Transverse colon (tissue), 4 donors: ENCODE measurements at regions not wholly inside any gene's neighbourhood (a gene's known extent, or its start where the extent isn't known, plus 50 kb on each side); places are given as distances from the start of the nearest gene placed in this dataset.

Source experiments
- DNase-seq: peaks from one replicate; pipeline ENCODE4 v3.0.0-alpha.2; 2019
- H3K27ac ChIP-seq, 4 donors: fragments of 200-600 bp; sonication (generic); 2 replicates each; pipeline ENCODE4 v1.5.1; 2016 to 2018; ENCODE audit warnings: inconsistent platforms in 4 of 4
- H3K27me3 ChIP-seq: fragments of 200-600 bp; sonication (generic); 2 replicates; pipeline ENCODE4 v1.5.1; 2017; ENCODE audit warnings: inconsistent platforms
- H3K36me3 ChIP-seq, 4 donors: fragments of 200-600 bp; sonication (generic); 2 replicates each; pipeline ENCODE4 v1.5.1; 2017 to 2019; ENCODE audit warnings: inconsistent platforms in 4 of 4
- H3K4me1 ChIP-seq, 4 donors: fragments of 200-600 bp; sonication (generic); 2 replicates each; pipeline ENCODE4 v1.5.1; 2017 to 2020; ENCODE audit warnings: inconsistent platforms in 4 of 4
- H3K4me3 ChIP-seq, 4 donors: fragments of 200-600 bp; sonication (generic); 1 replicate in 1 of 4; 2 replicates in 3 of 4; pipeline versions ENCODE4 v1.5.1 to v1.6.1; 2017 to 2019; ENCODE audit warnings: inconsistent platforms in 4 of 4
- H3K9me3 ChIP-seq, 2 donors: fragments of 200-600 bp; sonication (generic); 2 replicates each; pipeline ENCODE4 v1.5.1; 2017 to 2019; ENCODE audit warnings: inconsistent platforms in 2 of 2
- CTCF ChIP-seq, 5 experiments: fragments of 200-600 bp in 3 of 5; fragments of 450-650 bp in 2 of 5; sonication (generic) in 3 of 5; IDR thresholded peaks; 1 replicate in 2 of 5; 2 replicates in 3 of 5; pipeline ENCODE4 v1.5.1; 2016 to 2017; ENCODE audit warnings: antibody characterized with exemption in 5 of 5, inconsistent platforms in 3 of 5, mild to moderate bottlenecking in 2 of 5, moderate library complexity in 1 of 5
- EP300 ChIP-seq: sonication (generic); formaldehyde crosslinking; IDR thresholded peaks from one replicate; pipeline ENCODE4 v1.6.1; 2017; ENCODE audit warnings: antibody characterized with exemption, low read depth
- POLR2A ChIP-seq: fragments of 450-650 bp; IDR thresholded peaks from one replicate; pipeline ENCODE4 v1.6.1; 2016; ENCODE audit warnings: antibody characterized with exemption, mild to moderate bottlenecking, moderate library complexity
- POLR2AphosphoS5 ChIP-seq, 3 donors: sonication (generic); formaldehyde crosslinking; IDR thresholded peaks; one replicate each; pipeline ENCODE4 v1.6.1; 2016; ENCODE audit warnings: antibody characterized with exemption in 3 of 3
- WGBS, 2 donors: methylation state at CpG; one replicate each; pipeline ENCODE4 v1.1.5; 2018; ENCODE audit warnings: low coverage in 1 of 2; 5-methylcytosine and 5-hydroxymethylcytosine counted together
- in situ Hi-C, 4 donors: fragments of 200-750 bp; cut with MboI; loops; one replicate each; pipeline versions ENCODE4 v1.15.0 to v1.15.1; 2017; ENCODE audit warnings: low sequenced_read_pairs in 3 of 4, low pct_ligation_motif_present in 1 of 4, low pct_unique_long_range_greater_than_20kb in 1 of 4
- intact Hi-C: fragments of 100-400 bp; cut with DNase I; formaldehyde crosslinking; loops from one replicate; pipeline ENCODE4 v1.15.1; 2023; ENCODE audit warnings: low total_unique reads

DNA sequence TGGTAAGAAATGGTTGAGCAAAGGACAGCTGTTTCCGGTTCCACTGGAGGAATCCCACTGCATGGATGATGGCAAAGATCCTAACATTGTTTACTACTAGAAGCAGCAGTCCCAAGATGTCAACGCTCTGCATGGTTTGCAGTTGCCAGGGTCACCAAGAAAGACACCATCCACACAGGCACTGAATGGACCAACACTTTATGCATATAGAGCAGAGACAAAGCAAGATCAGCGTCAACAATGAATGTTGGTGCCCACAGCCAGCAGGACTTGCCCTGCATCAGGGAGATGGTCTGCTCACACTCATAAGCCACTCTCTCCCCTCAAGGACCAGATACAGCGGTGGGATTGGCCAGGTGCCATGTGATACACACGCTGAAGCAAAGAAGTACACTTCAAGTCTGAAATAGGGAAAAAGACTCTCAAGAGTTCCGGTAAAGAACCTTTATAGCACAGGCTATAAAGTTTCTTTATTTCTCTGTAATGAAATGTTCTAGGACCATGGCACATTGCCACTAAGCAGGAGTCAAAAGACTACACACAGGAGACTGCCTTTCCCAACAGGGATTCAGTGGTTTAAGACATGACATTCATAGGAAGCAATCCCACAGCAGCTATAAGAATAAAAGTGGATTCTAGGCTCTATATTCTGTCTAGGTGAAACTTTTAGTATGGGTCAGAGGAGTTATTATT is 133.2 kb upstream of the EPHA4 start:
- WGBS, 2 donors: 56 to 64% methylated on average over 2 to 6 of the region's 6 CpGs
- intact Hi-C loops: loop anchor here (5.0 kb wide), 1 partner anchor 133 kb away; the partner anchor contains the start of gene EPHA4
- H3K9me3 ChIP-seq: no peaks in the 10 kb centered on the region
- H3K27ac ChIP-seq: peak overlapping the region in 3 of 4 donors; percentile 4 to 49 (median 39)
- no peaks in the 10 kb centered on the region for H3K36me3 ChIP-seq
- peaks cover 3 to 14% (median 7%) of the 10 kb centered on the region in 4 donors for H3K4me1 ChIP-seq
- no peak overlapping the region for H3K4me3 ChIP-seq
- TF ChIP-seq EP300 (no peak), POLR2AphosphoS5 (IDR thresholded peaks at IDR 0.05) (no peak), POLR2A (no peak), CTCF (IDR thresholded peaks at IDR 0.05) (no peak)
- no peaks in the 10 kb centered on the region for H3K27me3 ChIP-seq
- peak; percentile 41 for DNase-seq
- in situ Hi-C loops: no loop called here

DNA sequence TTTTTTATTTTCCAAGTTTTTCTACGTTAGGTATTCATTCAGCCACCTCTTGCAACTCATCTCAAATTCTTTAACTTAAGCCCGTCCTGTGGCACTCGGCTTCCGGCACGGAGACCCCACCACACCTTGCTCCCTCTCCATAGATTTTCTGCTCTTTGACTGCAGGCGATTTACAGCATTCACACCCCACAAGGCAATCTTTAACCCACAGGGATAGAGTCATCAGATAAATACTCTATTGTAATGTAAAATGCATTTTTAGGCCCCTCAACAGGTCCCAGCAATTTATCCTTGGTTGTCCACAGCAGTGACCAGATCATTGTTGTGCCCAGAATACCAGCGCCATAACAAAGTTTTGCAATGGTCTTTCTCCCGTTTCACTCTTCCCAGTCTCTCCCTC is 132.3 kb upstream of the EPHA4 start:
- H3K36me3 ChIP-seq: no peaks in the 10 kb centered on the region
- no peak overlapping the region for H3K27ac ChIP-seq
- no peak overlapping the region for H3K4me3 ChIP-seq
- no peaks in the 10 kb centered on the region for H3K27me3 ChIP-seq
- DNase-seq: no peak
- intact Hi-C loops (no loop called here), in situ Hi-C loops (no loop called here)
- H3K4me1 ChIP-seq: peaks cover 3 to 14% (median 7%) of the 10 kb centered on the region in 4 donors
- WGBS, 2 donors: 82% methylated on average over 7 to 8 of the region's 8 CpGs
- TF ChIP-seq CTCF (IDR thresholded peaks at IDR 0.05) (no peak), POLR2A (no peak), EP300 (no peak)
- H3K9me3 ChIP-seq: no peaks in the 10 kb centered on the region

DNA sequence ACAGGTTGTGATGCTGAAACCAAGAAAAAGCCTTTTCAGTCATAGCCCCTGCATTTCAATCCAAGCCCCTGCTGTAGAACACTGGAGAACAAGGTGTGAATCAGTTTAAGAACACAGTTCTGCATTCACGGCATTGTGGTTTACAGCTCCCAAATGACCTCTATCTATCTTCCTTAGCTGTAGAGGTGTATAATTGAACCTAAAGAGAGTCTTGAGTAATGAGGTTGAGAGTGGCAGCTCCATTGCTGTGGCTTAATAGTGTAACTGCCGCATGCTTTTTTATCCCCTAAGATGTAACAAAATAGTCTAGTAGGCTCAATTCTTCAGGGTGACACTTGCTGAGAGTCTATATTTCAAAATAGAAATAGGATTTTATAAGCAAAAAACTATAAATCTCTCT is 121.3 kb upstream of the EPHA4 start:
- H3K9me3 ChIP-seq: no peaks in the 10 kb centered on the region
- no peak overlapping the region for H3K27ac ChIP-seq
- intact Hi-C loops (no loop called here), in situ Hi-C loops (no loop called here)
- no peak for TF ChIP-seq POLR2AphosphoS5 (IDR thresholded peaks at IDR 0.05)
- no peak for TF ChIP-seq CTCF (IDR thresholded peaks at IDR 0.05)
- TF ChIP-seq EP300: no peak
- no peak for TF ChIP-seq POLR2A
- no peaks in the 10 kb centered on the region for H3K4me1 ChIP-seq
- H3K4me3 ChIP-seq: no peak overlapping the region
- H3K36me3 ChIP-seq: no peaks in the 10 kb centered on the region
- no peak for DNase-seq
- H3K27me3 ChIP-seq: no peaks in the 10 kb centered on the region
- WGBS, 2 donors: 87 to 100% methylated on average over 1 to 2 of the region's 2 CpGs

DNA sequence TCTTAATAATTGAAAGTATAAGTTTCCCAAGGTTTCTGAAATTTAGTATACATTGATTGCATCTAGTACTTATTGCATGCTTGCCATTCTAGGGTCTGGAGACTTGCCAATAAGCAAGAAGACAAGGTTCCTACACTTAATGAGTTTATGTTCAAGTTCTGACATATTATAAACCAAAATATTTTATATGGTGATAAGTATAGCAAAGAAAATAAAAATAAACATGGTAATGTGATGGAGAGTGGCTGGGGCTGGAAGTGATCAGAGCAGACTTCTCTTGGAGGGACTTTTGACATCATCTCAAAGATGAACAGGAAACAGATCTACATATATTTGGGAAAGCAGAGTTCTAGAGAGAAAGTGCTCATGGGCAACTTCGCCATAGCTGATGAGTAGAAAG is 119.5 kb upstream of the EPHA4 start:
- no peak overlapping the region for H3K4me3 ChIP-seq
- TF ChIP-seq POLR2A: no peak
- no peak for TF ChIP-seq EP300
- no peak for TF ChIP-seq POLR2AphosphoS5 (IDR thresholded peaks at IDR 0.05)
- TF ChIP-seq CTCF (IDR thresholded peaks at IDR 0.05): no peak
- in situ Hi-C loops (no loop called here), intact Hi-C loops (no loop called here)
- no peaks in the 10 kb centered on the region for H3K27me3 ChIP-seq
- H3K27ac ChIP-seq: no peak overlapping the region
- H3K9me3 ChIP-seq: no peaks in the 10 kb centered on the region
- 81 to 100% methylated on average over 1 of the region's 1 CpG for WGBS, 2 donors
- no peak for DNase-seq
- H3K36me3 ChIP-seq: no peaks in the 10 kb centered on the region
- H3K4me1 ChIP-seq: no peaks in the 10 kb centered on the region
